ENCODE measurements at regions not wholly inside any gene's neighbourhood (a gene's known extent, or its start where the extent isn't known, plus 50 kb on each side); places are given as distances from the start of the nearest gene placed in this dataset.

GRCh38 chr20:39954621-39955020 lies 734.4 kb downstream of the MAFB start:
- no peak for DNase-seq

GRCh38 chr20:39946931-39947330 lies 742.1 kb downstream of the MAFB start:
- DNase-seq = no peak

GRCh38 chr20:39946053-39946810 lies 742.8 kb downstream of the MAFB start:
- DNase-seq = no peak

- DNase-seq = no peak
Measured at GRCh38 chr20:39944861-39945260, 744.2 kb downstream of the MAFB start.

- no peak for DNase-seq
Measured at GRCh38 chr20:39943336-39943735, 745.7 kb downstream of the MAFB start.

GRCh38 chr20:39941245-39941644 lies 747.8 kb downstream of the MAFB start:
- DNase-seq = no peak

- DNase-seq = no peak
Measured at GRCh38 chr20:39939241-39939865, 749.7 kb downstream of the MAFB start.

- no peak for DNase-seq
Measured at GRCh38 chr20:39936401-39936800, 752.6 kb downstream of the MAFB start.

GRCh38 chr20:39935901-39936300 lies 753.1 kb downstream of the MAFB start:
- no peak for DNase-seq

- no peak for DNase-seq
Measured at GRCh38 chr20:39916236-39916765, 772.7 kb downstream of the MAFB start.

GRCh38 chr20:39913274-39913673 lies 775.8 kb downstream of the MAFB start:
- DNase-seq = no peak

- DNase-seq = no peak
Measured at GRCh38 chr20:39911497-39911896, 777.5 kb downstream of the MAFB start.

- no peak for DNase-seq
Measured at GRCh38 chr20:39910536-39910935, 778.5 kb downstream of the MAFB start.

- no peak for DNase-seq
Measured at GRCh38 chr20:39909447-39909846, 779.6 kb downstream of the MAFB start.

GRCh38 chr20:39904476-39905112 lies 784.4 kb downstream of the MAFB start:
- no peak for DNase-seq

- DNase-seq = no peak
Measured at GRCh38 chr20:39903806-39904465, 785.1 kb downstream of the MAFB start.

- no peak for DNase-seq
Measured at GRCh38 chr20:39899881-39900280, 789.2 kb downstream of the MAFB start.

- no peak for DNase-seq
Measured at GRCh38 chr20:39898467-39898852, 790.6 kb downstream of the MAFB start.

GRCh38 chr20:39897781-39898466 lies 791.1 kb downstream of the MAFB start:
- DNase-seq = no peak

- no peak for DNase-seq
Measured at GRCh38 chr20:39897058-39897457, 792.0 kb downstream of the MAFB start.

GRCh38 chr20:39894067-39894466 lies 795.0 kb downstream of the MAFB start:
- DNase-seq = no peak

GRCh38 chr20:39893003-39893685 lies 795.9 kb downstream of the MAFB start:
- DNase-seq = no peak
